T-helper 17 cell (primary cell): ENCODE measurements at regions not wholly inside any gene's neighbourhood (a gene's known extent, or its start where the extent isn't known, plus 50 kb on each side); places are given as distances from the start of the nearest gene placed in this dataset.

ENCODE experiments used
- ATAC-seq: fragments of 150-1000 bp; cut with Tn5 transposase; 2 replicates; pipeline ENCODE4 v1.10.0; 2021; ENCODE audit warnings: mild to moderate bottlenecking, moderate library complexity
- DNase-seq, 3 donors: peaks; one replicate each; pipeline versions ENCODE4 v3.0.0 to v3.0.0-alpha.2; 2020 to 2021
- H3K9me3 ChIP-seq: one replicate; pipeline ENCODE4 v1.7.0; 2013; ENCODE audit warnings: low read length, mild to moderate bottlenecking; ENCODE audit not compliant: control insufficient read depth, poor library complexity, severe bottlenecking
- H3K27ac Mint-ChIP-seq: one replicate; pipeline ENCODE4 v1.8.0; 2022; ENCODE audit warnings: mild to moderate bottlenecking, moderate library complexity, mixed read lengths
- H3K27me3 Mint-ChIP-seq: one replicate; pipeline ENCODE4 v1.8.0; 2022; ENCODE audit warnings: mixed read lengths
- H3K36me3 Mint-ChIP-seq: one replicate; pipeline ENCODE4 v1.8.0; 2022; ENCODE audit warnings: low read depth, mixed read lengths
- H3K4me1 Mint-ChIP-seq: one replicate; pipeline ENCODE4 v1.8.0; 2022; ENCODE audit warnings: mild to moderate bottlenecking, mixed read lengths
- H3K4me3 Mint-ChIP-seq: one replicate; pipeline ENCODE4 v1.8.0; 2022; ENCODE audit warnings: mild to moderate bottlenecking, moderate library complexity, mixed read lengths

DNA sequence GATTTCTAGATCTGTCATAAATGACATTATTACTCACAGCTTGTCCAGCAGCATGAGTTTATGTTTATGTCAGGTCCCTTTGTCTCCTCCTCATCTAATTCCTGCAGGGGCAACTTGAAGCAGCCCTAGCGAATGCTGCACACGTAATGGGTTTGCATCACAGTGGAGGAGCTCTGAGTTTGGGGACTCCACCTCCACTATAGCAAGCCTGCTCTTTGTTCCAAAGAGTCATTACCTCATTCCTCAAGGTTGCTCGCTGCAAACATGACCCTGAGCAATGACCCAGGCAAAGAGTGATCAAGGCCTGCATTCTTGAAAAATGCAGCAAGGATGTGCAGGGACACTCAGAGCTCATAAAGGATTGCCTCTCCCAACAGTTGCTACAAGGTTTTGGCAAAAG is 261.9 kb downstream of the HHIPL2 start:
- no peaks in the 10 kb centered on the region for H3K4me1 Mint-ChIP-seq
- H3K36me3 Mint-ChIP-seq, result no peaks in the 10 kb centered on the region
- no peaks in the 10 kb centered on the region for H3K9me3 ChIP-seq
- no peak for ATAC-seq
- no peak overlapping the region for H3K27ac Mint-ChIP-seq
- H3K4me3 Mint-ChIP-seq, result no peak overlapping the region
- DNase-seq, result no peak
- H3K27me3 Mint-ChIP-seq, result peaks cover 11% of the 10 kb centered on the region

DNA sequence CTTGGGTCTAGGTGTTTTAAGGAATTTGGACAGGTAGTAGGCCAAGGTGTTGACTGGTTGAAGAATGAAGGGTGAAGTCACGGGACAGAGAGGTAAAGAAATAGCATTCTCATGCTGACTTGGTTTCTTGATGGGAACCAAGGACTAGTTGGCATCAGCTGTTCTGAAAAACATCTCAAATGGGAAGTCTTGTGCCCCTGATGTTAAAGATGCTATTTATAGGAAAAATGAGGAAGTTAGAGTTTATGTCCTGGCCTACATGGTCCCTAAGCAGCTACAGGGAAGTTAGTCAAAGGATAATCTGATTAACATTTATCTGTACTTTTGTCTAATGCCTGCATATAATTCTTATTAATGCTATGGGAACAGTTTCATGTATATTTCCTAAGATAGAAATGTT is 262.4 kb downstream of the HHIPL2 start:
- H3K27me3 Mint-ChIP-seq, result peaks cover 11% of the 10 kb centered on the region
- H3K9me3 ChIP-seq, result no peaks in the 10 kb centered on the region
- DNase-seq, result no peak
- no peak overlapping the region for H3K4me3 Mint-ChIP-seq
- H3K36me3 Mint-ChIP-seq, result no peaks in the 10 kb centered on the region
- no peaks in the 10 kb centered on the region for H3K4me1 Mint-ChIP-seq
- ATAC-seq, result no peak
- H3K27ac Mint-ChIP-seq, result no peak overlapping the region

DNA sequence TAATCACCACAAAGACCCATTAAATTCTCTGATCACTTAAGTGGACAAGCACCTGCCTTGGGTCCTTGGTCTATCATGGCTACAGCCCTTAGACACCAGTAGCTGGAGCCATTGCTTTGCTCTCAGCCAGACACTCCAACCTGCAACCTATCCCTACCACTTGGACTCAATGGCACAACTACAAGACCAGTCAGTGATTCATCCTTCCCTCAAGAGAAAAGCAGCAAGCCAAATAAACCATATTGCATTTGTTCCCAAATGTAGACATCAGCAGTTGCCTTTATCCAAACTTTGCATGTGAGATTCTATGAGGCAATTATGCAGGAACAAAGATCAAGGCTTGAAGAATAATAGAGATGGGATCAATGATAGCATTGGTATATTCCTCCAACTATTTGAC is 263.4 kb downstream of the HHIPL2 start:
- H3K9me3 ChIP-seq, result no peaks in the 10 kb centered on the region
- no peak overlapping the region for H3K4me3 Mint-ChIP-seq
- DNase-seq (no peak), ATAC-seq (no peak)
- no peak overlapping the region for H3K27ac Mint-ChIP-seq
- no peaks in the 10 kb centered on the region for H3K36me3 Mint-ChIP-seq
- H3K4me1 Mint-ChIP-seq, result no peaks in the 10 kb centered on the region
- H3K27me3 Mint-ChIP-seq, result peaks cover 6% of the 10 kb centered on the region

DNA sequence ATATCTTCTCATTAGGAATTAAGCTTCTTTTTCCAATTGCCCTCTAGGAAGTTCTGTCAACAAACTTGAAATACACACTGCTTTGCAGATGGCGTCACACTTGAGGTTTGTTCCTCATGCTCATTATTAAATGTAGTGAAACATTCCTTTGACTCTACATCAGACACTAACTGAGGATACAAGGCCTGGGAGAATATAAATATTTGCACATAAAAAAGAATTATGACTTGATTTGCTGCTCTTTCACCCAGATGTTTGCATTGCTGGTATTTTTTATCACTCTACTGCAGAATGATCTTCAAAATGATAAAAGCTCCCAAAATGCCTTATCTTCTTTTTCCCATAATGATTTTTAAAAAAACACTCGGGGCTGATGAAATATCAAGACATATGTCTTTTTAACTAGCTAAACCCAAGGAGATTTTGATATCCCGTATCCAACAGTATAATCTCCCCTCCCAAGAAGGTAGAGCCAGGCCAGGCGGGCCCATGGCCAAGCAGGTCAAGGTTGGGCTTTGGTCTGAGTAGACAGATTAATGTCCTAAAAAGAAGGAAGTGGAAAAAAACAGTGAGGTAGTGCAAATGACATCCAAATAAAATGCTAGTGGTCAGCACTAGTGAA is 264.6 kb downstream of the HHIPL2 start:
- Mint-ChIP-seq H3K27me3 (peaks cover 6% of the 10 kb centered on the region), H3K4me3 (no peak overlapping the region), H3K36me3 (no peaks in the 10 kb centered on the region), H3K27ac (no peak overlapping the region), H3K4me1 (no peaks in the 10 kb centered on the region)
- no peak for ATAC-seq
- no peaks in the 10 kb centered on the region for H3K9me3 ChIP-seq
- DNase-seq, result no peak

DNA sequence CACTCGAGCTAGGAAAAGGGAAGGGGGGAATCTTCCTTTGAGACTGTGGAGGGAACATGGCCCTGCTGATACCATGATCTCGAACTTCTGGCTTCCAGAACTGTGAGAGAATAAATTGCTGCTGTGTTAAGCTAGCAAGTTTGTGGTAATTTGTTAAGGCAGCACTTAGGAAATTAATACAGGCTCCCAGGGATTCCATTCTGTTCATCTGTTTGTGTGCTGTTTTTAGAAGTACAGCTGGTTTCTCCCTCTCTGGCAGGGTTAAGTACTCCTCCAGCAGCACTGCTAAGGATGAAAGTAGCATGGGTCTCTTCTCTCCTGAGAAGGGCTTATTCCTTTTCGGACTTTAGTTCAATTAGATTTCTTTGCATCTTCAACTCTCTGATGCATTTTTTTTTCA is 268.3 kb downstream of the HHIPL2 start:
- Mint-ChIP-seq H3K4me3 (no peak overlapping the region), H3K27me3 (peaks cover 6% of the 10 kb centered on the region), H3K27ac (no peak overlapping the region), H3K4me1 (no peaks in the 10 kb centered on the region), H3K36me3 (peaks cover 2% of the 10 kb centered on the region)
- ATAC-seq (no peak), DNase-seq (no peak)
- no peaks in the 10 kb centered on the region for H3K9me3 ChIP-seq

DNA sequence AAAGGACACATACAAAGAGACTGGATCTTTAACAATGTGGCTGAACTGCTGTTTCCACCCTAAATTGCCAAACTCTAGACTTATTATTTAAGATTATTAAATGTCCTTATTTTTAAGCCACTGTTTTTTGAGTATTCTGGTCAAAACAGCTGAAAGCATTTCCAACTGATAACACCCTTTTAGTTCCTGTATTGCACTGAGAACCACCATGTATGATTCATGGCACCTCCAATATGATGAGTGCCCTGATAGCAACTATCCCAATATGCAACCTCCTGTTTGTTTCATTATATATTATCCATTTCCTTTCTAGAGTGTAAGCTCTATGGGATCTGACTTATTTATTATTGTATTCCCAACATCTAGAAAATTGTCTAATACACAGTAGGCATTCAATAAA is 269.4 kb downstream of the HHIPL2 start:
- ATAC-seq (no peak), DNase-seq (no peak)
- no peak overlapping the region for H3K27ac Mint-ChIP-seq
- no peak overlapping the region for H3K4me3 Mint-ChIP-seq
- H3K27me3 Mint-ChIP-seq, result peaks cover 6% of the 10 kb centered on the region
- H3K36me3 Mint-ChIP-seq, result peaks cover 2% of the 10 kb centered on the region
- H3K9me3 ChIP-seq, result no peaks in the 10 kb centered on the region
- H3K4me1 Mint-ChIP-seq, result no peaks in the 10 kb centered on the region

DNA sequence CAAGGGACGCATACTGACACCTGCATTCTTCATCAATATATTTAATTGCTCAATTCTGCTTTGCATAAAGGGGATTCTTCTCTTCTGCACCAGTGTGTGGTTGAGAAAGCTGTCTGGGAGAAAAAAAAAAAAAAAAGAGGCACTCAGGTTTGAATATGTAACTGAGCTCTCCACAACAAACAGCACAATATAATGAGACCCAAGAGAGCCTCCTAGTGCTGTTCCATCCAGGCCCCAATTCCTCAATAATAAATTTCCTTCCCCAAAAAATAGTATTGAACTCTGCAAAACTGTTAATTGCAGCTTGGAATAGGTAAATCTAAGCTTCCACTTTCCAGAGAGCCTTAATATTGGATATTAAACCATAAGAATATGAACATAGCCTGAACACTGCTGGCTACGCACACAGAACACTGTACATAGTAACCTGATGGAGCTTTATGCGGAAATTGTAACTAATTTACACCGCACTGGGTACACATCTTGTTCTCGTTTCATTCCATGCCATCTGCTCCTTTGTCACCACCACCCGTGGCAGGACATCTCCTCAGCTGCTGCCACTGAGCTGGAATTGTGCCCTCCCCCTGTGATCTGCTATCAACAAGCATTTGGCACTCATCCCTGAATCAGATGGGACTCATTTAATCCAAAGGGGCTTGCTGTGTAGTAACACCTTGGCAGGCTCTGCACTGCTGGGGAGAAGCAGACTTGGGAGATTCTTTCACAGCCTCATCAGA is 272.0 kb downstream of the HHIPL2 start:
- Mint-ChIP-seq H3K27me3 (peaks cover 9% of the 10 kb centered on the region), H3K27ac (no peak overlapping the region), H3K4me1 (no peaks in the 10 kb centered on the region), H3K4me3 (no peak overlapping the region), H3K36me3 (peaks cover 4% of the 10 kb centered on the region)
- H3K9me3 ChIP-seq, result no peaks in the 10 kb centered on the region
- ATAC-seq (no peak), DNase-seq (no peak)

DNA sequence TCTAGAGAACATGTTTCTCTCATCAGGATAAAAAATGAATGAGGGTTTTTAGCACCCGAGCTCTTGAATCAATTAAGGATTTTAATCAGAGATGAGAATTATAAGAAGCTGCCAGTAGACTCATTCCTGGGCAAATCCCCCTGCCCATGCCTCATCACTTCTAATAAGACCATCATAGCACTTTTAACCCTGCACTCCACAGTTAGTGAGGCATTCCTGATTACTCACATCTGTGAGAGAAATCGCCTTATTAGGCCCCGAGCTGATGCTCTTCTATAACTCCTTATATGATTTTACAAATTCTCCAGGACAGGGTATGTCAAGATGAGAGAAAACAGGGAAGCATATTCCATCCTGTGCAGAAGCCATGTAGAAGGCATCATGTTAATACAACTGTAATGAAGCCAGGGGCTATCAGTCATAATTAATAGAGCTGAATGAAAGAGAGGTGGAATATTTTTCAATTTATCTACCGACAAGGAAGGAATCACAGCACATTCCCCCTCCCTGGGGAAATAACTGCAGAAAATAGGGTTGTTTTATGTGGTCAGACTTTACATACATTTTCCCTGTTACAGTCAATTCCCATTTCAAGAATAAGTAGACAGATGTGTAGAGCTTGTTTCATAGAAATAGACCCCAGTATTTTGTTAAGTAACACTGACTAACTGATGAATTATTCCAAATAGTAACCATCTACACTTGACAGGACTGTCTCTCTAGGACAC is 272.7 kb downstream of the HHIPL2 start:
- peaks cover 12% of the 10 kb centered on the region for H3K27me3 Mint-ChIP-seq
- no peak overlapping the region for H3K27ac Mint-ChIP-seq
- no peaks in the 10 kb centered on the region for H3K4me1 Mint-ChIP-seq
- DNase-seq, result no peak
- H3K4me3 Mint-ChIP-seq, result no peak overlapping the region
- H3K36me3 Mint-ChIP-seq, result peaks cover 7% of the 10 kb centered on the region
- ATAC-seq, result no peak
- H3K9me3 ChIP-seq, result no peaks in the 10 kb centered on the region

DNA sequence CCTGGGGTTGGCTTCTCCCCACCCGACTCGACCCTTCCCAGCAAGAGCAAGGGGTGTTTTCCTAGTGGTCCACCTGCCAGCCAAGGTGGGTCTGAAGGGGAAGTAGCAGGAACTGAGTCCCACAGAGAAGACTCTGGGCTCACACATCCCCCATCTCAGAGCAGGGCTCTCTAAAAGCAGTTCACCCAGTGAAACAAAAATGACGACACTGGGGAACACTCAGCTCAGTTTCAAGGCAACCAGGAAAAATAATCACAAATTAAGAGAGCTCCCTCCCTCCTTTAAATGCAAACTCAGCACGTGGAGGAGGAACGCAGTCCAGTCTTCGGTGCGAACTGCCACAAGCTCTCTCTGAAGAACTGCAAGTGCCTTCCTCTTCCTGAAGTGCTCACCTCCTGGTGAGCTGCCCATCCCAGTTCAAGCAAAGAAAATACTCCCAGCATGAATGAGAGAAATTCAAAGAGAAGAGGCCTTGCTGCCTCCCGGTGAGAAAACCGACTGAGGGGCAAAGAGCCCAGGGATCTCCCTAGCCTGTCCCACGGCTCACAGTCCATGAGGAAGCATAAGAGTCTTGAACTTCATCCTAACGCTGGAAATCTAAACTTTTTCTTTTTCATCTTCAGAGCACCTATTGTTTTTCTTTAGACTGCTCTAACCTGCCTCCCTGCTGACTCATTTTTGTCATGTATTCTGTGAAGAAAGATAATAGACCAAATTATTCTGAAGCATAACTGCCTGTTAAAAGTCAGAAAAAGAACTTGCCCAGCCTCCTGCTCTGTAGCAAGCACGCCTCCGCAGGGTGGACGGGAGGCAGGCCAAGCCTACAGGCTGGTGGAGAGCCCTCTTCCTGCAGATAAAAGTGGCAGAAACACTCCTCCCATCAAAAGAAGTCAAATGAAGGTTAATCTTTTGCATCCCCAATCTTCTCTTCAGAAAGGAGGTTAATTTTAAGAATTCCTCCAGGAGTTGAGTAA is 281.4 kb downstream of the HHIPL2 start:
- DNase-seq (no peak), ATAC-seq (no peak)
- H3K36me3 Mint-ChIP-seq, result peaks cover 8% of the 10 kb centered on the region
- H3K27ac Mint-ChIP-seq, result no peak overlapping the region
- H3K4me1 Mint-ChIP-seq, result peaks cover 2% of the 10 kb centered on the region
- peaks cover 5% of the 10 kb centered on the region for H3K27me3 Mint-ChIP-seq
- H3K4me3 Mint-ChIP-seq, result no peak overlapping the region
- H3K9me3 ChIP-seq, result no peaks in the 10 kb centered on the region

DNA sequence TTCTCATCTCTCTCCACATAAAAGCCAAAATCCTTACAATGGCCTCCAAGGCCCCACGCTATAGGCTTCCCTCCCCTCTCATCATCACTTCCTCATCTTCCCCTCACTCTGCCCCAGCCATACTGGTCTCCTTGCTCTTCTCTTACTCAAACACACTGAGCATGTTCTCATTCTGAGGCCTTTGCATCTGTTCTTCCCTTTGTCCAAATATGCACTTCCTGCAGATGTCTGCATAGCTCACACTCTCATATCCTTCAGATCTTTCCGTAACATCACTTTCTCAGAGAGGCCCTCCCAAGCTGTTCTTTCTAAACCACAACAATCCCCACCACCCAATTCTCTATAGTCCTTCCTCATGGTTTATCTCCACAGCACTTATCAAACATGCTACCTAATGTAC is 284.1 kb downstream of the HHIPL2 start:
- Mint-ChIP-seq H3K36me3 (peaks cover 2% of the 10 kb centered on the region), H3K4me3 (no peak overlapping the region), H3K4me1 (no peaks in the 10 kb centered on the region), H3K27ac (no peak overlapping the region), H3K27me3 (no peaks in the 10 kb centered on the region)
- peak; percentile 30 for ATAC-seq
- DNase-seq, result no peak
- H3K9me3 ChIP-seq, result no peaks in the 10 kb centered on the region

DNA sequence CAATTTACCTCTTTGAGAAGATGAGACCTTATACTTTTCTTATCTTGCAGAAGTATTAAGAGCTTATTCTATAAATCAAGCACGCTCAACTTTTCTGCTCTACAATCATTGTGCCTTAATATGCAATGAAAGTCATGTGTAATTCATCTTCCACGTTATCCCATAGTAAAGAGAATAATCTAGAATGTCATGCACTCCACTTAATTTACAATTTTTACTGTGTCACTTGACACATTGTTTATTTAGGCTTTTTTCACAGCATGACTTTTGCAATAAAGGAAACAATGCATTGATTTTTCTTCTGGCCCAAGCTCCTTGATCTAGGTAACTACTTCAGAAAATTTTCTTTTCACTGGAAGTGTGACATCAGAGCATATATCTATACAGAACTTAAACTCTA is 290.9 kb downstream of the HHIPL2 start:
- Mint-ChIP-seq H3K4me1 (no peaks in the 10 kb centered on the region), H3K4me3 (no peak overlapping the region)
- no peak for ATAC-seq

DNA sequence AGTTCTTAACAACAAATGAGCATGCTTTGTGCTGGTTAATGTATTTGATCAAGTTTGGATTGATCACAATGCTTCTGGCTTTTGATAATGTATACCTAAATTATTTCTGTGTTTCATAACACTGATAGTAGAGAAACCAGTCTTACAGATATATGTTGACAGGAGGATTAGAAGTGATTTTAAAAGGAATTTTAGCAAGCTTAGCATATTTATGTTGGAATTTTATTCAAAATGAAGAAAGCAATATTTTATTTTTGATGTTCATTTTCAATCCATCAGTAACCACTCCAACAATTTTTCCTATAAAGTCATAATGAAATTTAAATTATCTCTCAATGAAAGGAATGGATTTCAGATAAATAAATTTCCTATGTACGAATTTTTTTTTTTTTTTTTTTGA is 291.8 kb downstream of the HHIPL2 start:
- Mint-ChIP-seq H3K4me3 (no peak overlapping the region), H3K4me1 (no peaks in the 10 kb centered on the region), H3K27ac (no peak overlapping the region), H3K27me3 (peaks cover 11% of the 10 kb centered on the region), H3K36me3 (peaks cover 4% of the 10 kb centered on the region)
- ATAC-seq (no peak), DNase-seq (no peak)
- H3K9me3 ChIP-seq, result no peaks in the 10 kb centered on the region

More for the DNA sequence above, 290.9 kb downstream of the HHIPL2 start:
- Mint-ChIP-seq H3K36me3 (peaks cover 4% of the 10 kb centered on the region), H3K27ac (no peak overlapping the region), H3K27me3 (peaks cover 11% of the 10 kb centered on the region)
- H3K9me3 ChIP-seq, result no peaks in the 10 kb centered on the region
- DNase-seq, result no peak

DNA sequence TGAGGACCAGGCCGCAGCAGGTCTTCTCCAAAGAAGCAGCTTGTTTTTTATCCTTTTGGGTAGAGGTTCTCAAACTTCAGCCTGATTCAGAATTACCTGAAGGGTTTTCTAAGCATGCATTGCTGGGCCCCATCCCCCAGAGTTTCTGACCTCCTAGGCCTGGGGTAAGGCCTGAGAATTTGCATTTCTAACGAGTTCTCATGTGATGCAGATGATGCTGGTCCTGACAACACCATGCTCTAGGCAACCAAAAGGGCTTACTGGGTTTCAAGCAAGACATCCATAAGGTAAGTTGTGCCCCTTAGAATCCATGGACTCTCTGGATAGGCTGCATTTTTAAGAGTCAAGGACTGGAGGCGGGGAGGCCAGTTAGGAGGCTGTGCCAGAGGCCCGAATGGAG is 295.1 kb downstream of the HHIPL2 start:
- DNase-seq (no peak), ATAC-seq (no peak)
- no peak overlapping the region for H3K27ac Mint-ChIP-seq
- peaks cover 11% of the 10 kb centered on the region for H3K27me3 Mint-ChIP-seq
- H3K4me1 Mint-ChIP-seq, result peaks cover 5% of the 10 kb centered on the region
- no peaks in the 10 kb centered on the region for H3K9me3 ChIP-seq
- H3K36me3 Mint-ChIP-seq, result peaks cover 4% of the 10 kb centered on the region
- H3K4me3 Mint-ChIP-seq, result no peak overlapping the region
